GM23248 (cell line): ENCODE measurements at regions not wholly inside any gene's neighbourhood (a gene's known extent, or its start where the extent isn't known, plus 50 kb on each side); places are given as distances from the start of the nearest gene placed in this dataset.

Experiments used
- DNase-seq: peaks from one replicate; pipeline ENCODE4 v3.0.0-alpha.2; 2015
- H2AFZ ChIP-seq: fragments of 200-600 bp; sonication (generic); 2 replicates; pipeline ENCODE4 v1.6.1; 2016; ENCODE audit warnings: antibody characterized with exemption
- H3F3A ChIP-seq: fragments of 200-600 bp; sonication (generic); 2 replicates; pipeline ENCODE4 v1.6.1; 2016; ENCODE audit warnings: mild to moderate bottlenecking, antibody characterized with exemption, mixed run types; ENCODE audit not compliant: insufficient read depth
- H3K27ac ChIP-seq: fragments of 200-600 bp; sonication (generic); 2 replicates; pipeline ENCODE4 v1.5.1; 2016; ENCODE audit warnings: mild to moderate bottlenecking
- H3K27me3 ChIP-seq: fragments of 200-600 bp; sonication (generic); replicated peaks from 2 replicates; pipeline ENCODE4 v1.6.1; 2016; ENCODE audit warnings: mild to moderate bottlenecking; ENCODE audit not compliant: insufficient read depth
- H3K36me3 ChIP-seq: fragments of 200-600 bp; sonication (generic); 2 replicates; pipeline ENCODE4 v1.6.1; 2016; ENCODE audit warnings: low read depth, mild to moderate bottlenecking
- H3K4me1 ChIP-seq: fragments of 200-600 bp; sonication (generic); 2 replicates; pipeline ENCODE4 v1.6.1; 2016; ENCODE audit warnings: mild to moderate bottlenecking; ENCODE audit not compliant: insufficient read depth
- H3K4me2 ChIP-seq: fragments of 200-600 bp; sonication (generic); one replicate; pipeline ENCODE4 v1.6.1; 2016; ENCODE audit warnings: mild to moderate bottlenecking; ENCODE audit not compliant: unreplicated experiment
- H3K4me3 ChIP-seq: fragments of 200-600 bp; sonication (generic); 2 replicates; pipeline ENCODE4 v1.5.1; 2016; ENCODE audit warnings: mild to moderate bottlenecking
- H3K79me2 ChIP-seq: fragments of 200-600 bp; sonication (generic); 2 replicates; pipeline ENCODE4 v1.6.1; 2016; ENCODE audit warnings: mild to moderate bottlenecking; ENCODE audit not compliant: insufficient read depth
- H3K9ac ChIP-seq: fragments of 200-600 bp; sonication (generic); 2 replicates; pipeline ENCODE4 v1.6.1; 2016; ENCODE audit warnings: mild to moderate bottlenecking
- H3K9me2 ChIP-seq: fragments of 200-600 bp; sonication (generic); 2 replicates; pipeline ENCODE4 v1.6.1; 2016; ENCODE audit warnings: mixed run types, mild to moderate bottlenecking, moderate library complexity; ENCODE audit not compliant: insufficient read depth
- H3K9me3 ChIP-seq: fragments of 200-600 bp; sonication (generic); one replicate; pipeline ENCODE4 v1.6.1; 2017; ENCODE audit warnings: low read depth
- H4K20me1 ChIP-seq: fragments of 200-600 bp; sonication (generic); 2 replicates; pipeline ENCODE4 v1.6.0; 2016; ENCODE audit not compliant: insufficient read depth
- EZH2 ChIP-seq: fragments of 200-600 bp; sonication (generic); IDR thresholded peaks from 2 replicates; pipeline ENCODE4 v1.6.1; 2018; ENCODE audit warnings: antibody characterized with exemption, mild to moderate bottlenecking; ENCODE audit not compliant: insufficient read depth, poor library complexity, severe bottlenecking
- EZH2phosphoT487 ChIP-seq: fragments of 200-600 bp; sonication (generic); IDR thresholded peaks from 2 replicates; pipeline ENCODE4 v1.6.1; 2018; ENCODE audit warnings: antibody characterized with exemption, moderate library complexity, mild to moderate bottlenecking, low read depth; ENCODE audit not compliant: insufficient read depth
- WGBS, 2 experiments: methylation state at CpG; one replicate each; pipeline ENCODE4 v1.1.6; 2015 to 2017; ENCODE audit warnings: low lambda C conversion rate in 2 of 2, low coverage in 1 of 2; ENCODE audit errors: missing lambda C conversion rate in 2 of 2; 5-methylcytosine and 5-hydroxymethylcytosine counted together
- in situ Hi-C: fragments of 300-500 bp; cut with MboI; formaldehyde crosslinking; loops from 2 replicates; pipeline ENCODE4 v1.15.0; 2020

DNA sequence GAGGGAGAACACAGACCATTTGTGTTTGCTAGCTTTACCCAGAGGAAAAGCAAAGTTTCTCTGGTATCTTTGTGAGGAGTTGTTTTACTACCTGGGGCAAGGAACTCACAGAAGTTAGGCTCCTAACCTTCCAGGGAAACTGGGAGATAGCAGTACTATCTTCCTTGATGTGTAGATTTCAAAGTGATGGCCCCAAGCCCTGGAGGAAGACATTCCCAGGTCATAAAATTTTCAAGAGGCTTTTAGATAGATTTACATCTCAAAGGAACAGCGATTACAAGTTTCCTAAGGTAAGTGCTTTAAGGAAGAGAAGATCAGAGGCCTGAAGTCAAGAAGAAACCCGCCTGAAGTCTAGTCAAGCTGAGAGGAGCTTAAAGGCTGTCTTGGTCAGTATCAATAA lies 1187.8 kb upstream of the TMEFF2 start:
- Histone ChIP-seq H3F3A (no peaks in the 10 kb centered on the region), H3K4me3 (no peak overlapping the region), H3K4me1 (no peaks in the 10 kb centered on the region), H3K9me2 (no peaks in the 10 kb centered on the region; the same call in 1 of the 2 replicates), H3K36me3 (no peaks in the 10 kb centered on the region), H3K27me3 (no peaks in the 10 kb centered on the region), H3K9me3 (no peaks in the 10 kb centered on the region), H4K20me1 (no peaks in the 10 kb centered on the region), H2AFZ (no peak overlapping the region), H3K9ac (no peak overlapping the region), H3K4me2 (no peak overlapping the region), H3K79me2 (no peaks in the 10 kb centered on the region), H3K27ac (no peak overlapping the region)
- in situ Hi-C loops = no loop called here
- 5 to 9% methylated on average over 2 of the region's 2 CpGs for WGBS, 2 experiments
- DNase-seq = no peak
- TF ChIP-seq EZH2phosphoT487 = no peak
- no peak for TF ChIP-seq EZH2

DNA sequence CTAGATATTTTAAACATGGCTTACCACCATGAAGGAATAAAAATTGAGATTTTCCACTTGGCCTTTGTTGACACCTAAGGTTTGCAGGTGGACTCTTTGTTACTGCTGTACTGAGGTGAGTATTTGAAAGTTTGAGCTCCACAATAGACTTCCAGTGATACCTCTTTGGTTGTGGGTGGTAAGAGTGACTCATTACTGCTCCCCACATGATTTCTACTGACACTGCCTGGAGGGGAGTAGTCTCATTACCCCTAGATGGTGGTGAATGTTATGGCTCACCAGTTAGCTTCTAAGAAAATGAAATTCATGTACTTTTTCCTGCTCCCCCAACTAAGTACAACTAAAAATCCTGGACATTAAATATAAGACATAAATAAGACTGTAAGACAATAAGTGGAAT lies 1183.1 kb upstream of the TMEFF2 start:
- Histone ChIP-seq H3K4me3 (no peak overlapping the region), H3F3A (no peaks in the 10 kb centered on the region), H3K27me3 (no peaks in the 10 kb centered on the region), H3K9me3 (peaks cover 6% of the 10 kb centered on the region), H3K27ac (no peak overlapping the region), H3K79me2 (no peaks in the 10 kb centered on the region), H4K20me1 (no peaks in the 10 kb centered on the region), H3K9me2 (no peaks in the 10 kb centered on the region; the same call in 1 of the 2 replicates), H3K4me1 (no peaks in the 10 kb centered on the region), H3K9ac (no peak overlapping the region), H3K4me2 (no peak overlapping the region), H2AFZ (no peak overlapping the region), H3K36me3 (no peaks in the 10 kb centered on the region)
- DNase-seq = no peak
- TF ChIP-seq EZH2 (no peak), EZH2phosphoT487 (no peak)
- in situ Hi-C loops = no loop called here

DNA sequence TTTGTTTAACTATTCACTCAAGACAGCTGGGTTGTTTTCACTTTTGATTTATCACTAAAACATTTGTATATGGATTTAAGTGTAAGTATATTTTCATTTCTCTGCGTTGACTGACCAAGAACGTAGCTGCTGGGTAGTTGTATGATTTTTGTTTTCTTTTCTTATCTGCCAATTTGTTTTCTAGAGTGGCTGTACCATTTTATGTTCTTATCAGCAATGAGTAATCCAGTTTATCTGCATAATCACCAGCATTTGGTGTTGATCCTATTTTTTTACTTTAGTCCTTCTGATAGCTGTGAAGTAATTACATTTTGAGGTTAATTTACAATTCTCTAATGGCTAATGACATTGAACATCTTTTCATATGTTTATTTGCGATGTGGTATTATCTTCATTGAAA lies 1178.4 kb upstream of the TMEFF2 start:
- H3K9me3 ChIP-seq = peaks cover 6% of the 10 kb centered on the region
- no peak overlapping the region for H3K27ac ChIP-seq
- no peaks in the 10 kb centered on the region for H3K4me1 ChIP-seq
- H3K79me2 ChIP-seq = no peaks in the 10 kb centered on the region
- no peaks in the 10 kb centered on the region for H3K9me2 ChIP-seq
- no peaks in the 10 kb centered on the region for H3K27me3 ChIP-seq
- in situ Hi-C loops = no loop called here
- no peak for TF ChIP-seq EZH2phosphoT487
- no peak for TF ChIP-seq EZH2
- no peaks in the 10 kb centered on the region for H4K20me1 ChIP-seq
- H3K36me3 ChIP-seq = no peaks in the 10 kb centered on the region
- no peak overlapping the region for H3K4me3 ChIP-seq
- H3K4me2 ChIP-seq = no peak overlapping the region
- H2AFZ ChIP-seq = no peak overlapping the region
- 18 to 19% methylated on average over 3 of the region's 3 CpGs for WGBS, 2 experiments
- H3F3A ChIP-seq = no peaks in the 10 kb centered on the region
- H3K9ac ChIP-seq = no peak overlapping the region
- DNase-seq = no peak

DNA sequence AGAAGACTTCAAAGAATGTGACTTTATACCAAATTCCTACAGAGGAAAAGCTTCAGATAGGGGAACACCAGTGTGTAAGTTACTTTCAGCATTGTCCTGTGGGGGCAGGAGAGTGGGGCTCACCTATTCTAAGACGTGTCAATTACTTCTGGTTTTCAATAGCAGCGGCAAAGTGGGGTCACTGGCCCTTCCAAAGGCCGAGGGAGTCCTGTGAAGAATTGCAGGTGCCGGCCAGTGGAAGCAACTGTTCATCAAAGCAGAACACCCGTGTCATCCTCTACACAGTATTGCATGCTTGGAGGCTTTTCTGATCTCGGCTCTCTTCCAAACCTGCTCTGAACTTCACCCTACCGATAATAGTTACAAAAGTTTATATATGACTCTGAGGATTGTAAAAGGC lies 1176.5 kb upstream of the TMEFF2 start:
- no peaks in the 10 kb centered on the region for H3K27me3 ChIP-seq
- no peak overlapping the region for H3K4me3 ChIP-seq
- H3F3A ChIP-seq = no peaks in the 10 kb centered on the region
- DNase-seq = no peak
- H3K36me3 ChIP-seq = no peaks in the 10 kb centered on the region
- TF ChIP-seq EZH2 = no peak
- no peak for TF ChIP-seq EZH2phosphoT487
- WGBS, 2 experiments = 19 to 21% methylated on average over 7 of the region's 7 CpGs
- H3K4me2 ChIP-seq = no peak overlapping the region
- in situ Hi-C loops = no loop called here
- H3K9me2 ChIP-seq = no peaks in the 10 kb centered on the region
- H3K27ac ChIP-seq = no peak overlapping the region
- no peaks in the 10 kb centered on the region for H3K79me2 ChIP-seq
- H4K20me1 ChIP-seq = no peaks in the 10 kb centered on the region
- no peaks in the 10 kb centered on the region for H3K9me3 ChIP-seq
- H3K4me1 ChIP-seq = no peaks in the 10 kb centered on the region
- H2AFZ ChIP-seq = no peak overlapping the region
- no peak overlapping the region for H3K9ac ChIP-seq

DNA sequence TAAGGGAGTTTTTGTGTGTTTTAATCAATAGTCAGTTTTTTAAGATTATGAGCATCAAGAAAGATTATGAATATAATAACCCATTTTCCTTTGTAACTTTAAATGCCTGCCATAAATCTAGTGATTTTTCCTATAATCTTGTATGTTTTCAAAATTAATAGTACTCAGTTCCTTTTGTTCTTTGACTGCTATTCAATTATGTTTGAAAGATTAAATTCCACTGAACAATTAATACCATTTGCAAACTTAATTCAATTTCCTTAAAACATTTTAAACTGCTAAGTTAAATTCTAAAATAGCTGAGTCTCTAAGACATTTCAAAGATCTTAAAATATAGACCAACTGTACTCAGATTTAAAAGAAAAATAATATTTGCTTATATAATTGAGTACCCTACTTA lies 1173.9 kb upstream of the TMEFF2 start:
- Histone ChIP-seq H3K9me3 (no peaks in the 10 kb centered on the region), H3K79me2 (no peaks in the 10 kb centered on the region), H3K36me3 (no peaks in the 10 kb centered on the region), H3K9me2 (no peaks in the 10 kb centered on the region), H3K27ac (no peak overlapping the region), H4K20me1 (no peaks in the 10 kb centered on the region), H3F3A (no peaks in the 10 kb centered on the region), H3K9ac (no peak overlapping the region), H3K4me2 (no peak overlapping the region), H3K4me1 (no peaks in the 10 kb centered on the region), H3K27me3 (no peaks in the 10 kb centered on the region), H3K4me3 (no peak overlapping the region), H2AFZ (no peak overlapping the region)
- in situ Hi-C loops = no loop called here
- TF ChIP-seq EZH2phosphoT487 = no peak
- no peak for DNase-seq
